ENCODE measurements at regions not wholly inside any gene's neighbourhood (a gene's known extent, or its start where the extent isn't known, plus 50 kb on each side); places are given as distances from the start of the nearest gene placed in this dataset.
"Not testable (repeated sequence)": the region's sequence is repeated elsewhere in the genome, so short reads cannot be mapped to it uniquely, and the experiment has no call there.

GRCh38 chr5:103908336-103909080 is 345.9 kb upstream of the NUDT12 start:
- no peak for DNase-seq (ENCODE audit: low read depth in 2 of 3, low spot score in 2 of 3)

- no peak for DNase-seq (ENCODE audit: low read depth in 2 of 3, low spot score in 2 of 3)
Measured at GRCh38 chr5:103907001-103907400, 344.4 kb upstream of the NUDT12 start.

GRCh38 chr5:103904651-103905050 is 342.1 kb upstream of the NUDT12 start:
- DNase-seq (ENCODE audit: low read depth in 2 of 3, low spot score in 2 of 3): no peak

GRCh38 chr5:103902893-103903292 is 340.3 kb upstream of the NUDT12 start:
- DNase-seq (ENCODE audit: low read depth in 2 of 3, low spot score in 2 of 3): no peak

GRCh38 chr5:103901885-103902284 is 339.3 kb upstream of the NUDT12 start:
- no peak for DNase-seq (ENCODE audit: low read depth in 2 of 3, low spot score in 2 of 3)

GRCh38 chr5:103896593-103896992 is 334.0 kb upstream of the NUDT12 start:
- no peak for DNase-seq (ENCODE audit: low read depth in 2 of 3, low spot score in 2 of 3)

GRCh38 chr5:103895738-103896137 is 333.1 kb upstream of the NUDT12 start:
- no peak for DNase-seq (ENCODE audit: low read depth in 2 of 3, low spot score in 2 of 3)

- no peak for DNase-seq (ENCODE audit: low read depth in 2 of 3, low spot score in 2 of 3)
Measured at GRCh38 chr5:103894882-103895281, 332.3 kb upstream of the NUDT12 start.

- no peak for DNase-seq (ENCODE audit: low read depth in 2 of 3, low spot score in 2 of 3)
Measured at GRCh38 chr5:103891151-103891550, 328.6 kb upstream of the NUDT12 start.

GRCh38 chr5:103890313-103890712 is 327.7 kb upstream of the NUDT12 start:
- no peak for DNase-seq (ENCODE audit: low read depth in 2 of 3, low spot score in 2 of 3)

- DNase-seq (ENCODE audit: low read depth in 2 of 3, low spot score in 2 of 3): no peak
Measured at GRCh38 chr5:103889500-103890209, 327.1 kb upstream of the NUDT12 start.

- no peak for DNase-seq (ENCODE audit: low read depth in 2 of 3, low spot score in 2 of 3)
Measured at GRCh38 chr5:103886826-103887225, 324.2 kb upstream of the NUDT12 start.

GRCh38 chr5:103883143-103883542 is 320.6 kb upstream of the NUDT12 start:
- DNase-seq (ENCODE audit: low read depth in 2 of 3, low spot score in 2 of 3): no peak

GRCh38 chr5:103881560-103881959 is 319.0 kb upstream of the NUDT12 start:
- DNase-seq (ENCODE audit: low read depth in 2 of 3, low spot score in 2 of 3): no peak

GRCh38 chr5:103867857-103868598 is 305.4 kb upstream of the NUDT12 start:
- no peak for DNase-seq (ENCODE audit: low read depth in 2 of 3, low spot score in 2 of 3)

GRCh38 chr5:103866169-103866568 is 303.6 kb upstream of the NUDT12 start:
- DNase-seq (ENCODE audit: low read depth in 2 of 3, low spot score in 2 of 3): no peak

GRCh38 chr5:103862398-103862797 is 299.8 kb upstream of the NUDT12 start:
- DNase-seq (ENCODE audit: low read depth in 2 of 3, low spot score in 2 of 3): no peak

GRCh38 chr5:103860327-103860726 is 297.7 kb upstream of the NUDT12 start:
- DNase-seq (ENCODE audit: low read depth in 2 of 3, low spot score in 2 of 3): no peak

- not testable (repeated sequence) for DNase-seq (ENCODE audit: low read depth in 2 of 3, low spot score in 2 of 3)
Measured at GRCh38 chr5:103858367-103858766, 295.8 kb upstream of the NUDT12 start.

GRCh38 chr5:103851091-103851490 is 288.5 kb upstream of the NUDT12 start:
- no peak for DNase-seq (ENCODE audit: low read depth in 2 of 3, low spot score in 2 of 3)

- no peak for DNase-seq (ENCODE audit: low read depth in 2 of 3, low spot score in 2 of 3)
Measured at GRCh38 chr5:103849934-103850333, 287.3 kb upstream of the NUDT12 start.

GRCh38 chr5:103847060-103847459 is 284.5 kb upstream of the NUDT12 start:
- no peak for DNase-seq (ENCODE audit: low read depth in 2 of 3, low spot score in 2 of 3)

Measured in hematopoietic multipotent progenitor cell (in vitro differentiated cells).